ENCODE measurements at regions not wholly inside any gene's neighbourhood (a gene's known extent, or its start where the extent isn't known, plus 50 kb on each side); places are given as distances from the start of the nearest gene placed in this dataset.

DNA sequence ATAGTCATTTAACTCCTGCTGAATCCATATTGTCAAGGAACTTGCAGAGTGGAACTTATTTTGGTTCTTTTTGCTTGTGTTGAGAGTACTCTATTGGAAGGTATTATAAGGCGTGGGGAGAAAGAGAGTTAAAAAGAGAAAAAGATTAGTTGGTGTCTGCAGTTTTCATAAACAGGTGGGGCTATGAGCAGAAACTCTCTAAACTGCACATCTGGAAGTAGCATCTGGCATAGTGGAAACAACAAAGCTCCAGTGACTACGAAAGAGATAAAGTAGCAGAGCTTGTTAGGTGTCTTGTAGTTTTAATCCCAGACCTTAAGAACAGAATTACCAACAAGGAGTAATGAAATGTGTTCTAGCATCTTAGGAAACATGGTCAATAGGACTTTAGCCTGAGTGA, 148.8 kb upstream of the SGO1 start:
- no peaks in the 10 kb centered on the region for H3K36me3 Mint-ChIP-seq (ENCODE audit: unreplicated experiment)
- no peak overlapping the region for H3K4me3 Mint-ChIP-seq (ENCODE audit: unreplicated experiment)
- peaks cover 26% of the 10 kb centered on the region for H3K4me1 Mint-ChIP-seq (ENCODE audit: low read depth, unreplicated experiment)
- TF ChIP-seq, protein P1, sequence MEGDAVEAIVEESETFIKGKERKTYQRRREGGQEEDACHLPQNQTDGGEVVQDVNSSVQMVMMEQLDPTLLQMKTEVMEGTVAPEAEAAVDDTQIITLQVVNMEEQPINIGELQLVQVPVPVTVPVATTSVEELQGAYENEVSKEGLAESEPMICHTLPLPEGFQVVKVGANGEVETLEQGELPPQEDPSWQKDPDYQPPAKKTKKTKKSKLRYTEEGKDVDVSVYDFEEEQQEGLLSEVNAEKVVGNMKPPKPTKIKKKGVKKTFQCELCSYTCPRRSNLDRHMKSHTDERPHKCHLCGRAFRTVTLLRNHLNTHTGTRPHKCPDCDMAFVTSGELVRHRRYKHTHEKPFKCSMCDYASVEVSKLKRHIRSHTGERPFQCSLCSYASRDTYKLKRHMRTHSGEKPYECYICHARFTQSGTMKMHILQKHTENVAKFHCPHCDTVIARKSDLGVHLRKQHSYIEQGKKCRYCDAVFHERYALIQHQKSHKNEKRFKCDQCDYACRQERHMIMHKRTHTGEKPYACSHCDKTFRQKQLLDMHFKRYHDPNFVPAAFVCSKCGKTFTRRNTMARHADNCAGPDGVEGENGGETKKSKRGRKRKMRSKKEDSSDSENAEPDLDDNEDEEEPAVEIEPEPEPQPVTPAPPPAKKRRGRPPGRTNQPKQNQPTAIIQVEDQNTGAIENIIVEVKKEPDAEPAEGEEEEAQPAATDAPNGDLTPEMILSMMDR (IDR thresholded peaks at IDR 0.05; ENCODE audit: partially characterized antibody, unreplicated experiment) = no peak
- no peak for DNase-seq
- no peak overlapping the region for H3K27ac Mint-ChIP-seq (ENCODE audit: unreplicated experiment)
- no peaks in the 10 kb centered on the region for H3K9me3 Mint-ChIP-seq (ENCODE audit: unreplicated experiment)
- peaks cover 6% of the 10 kb centered on the region for H3K27me3 Mint-ChIP-seq (ENCODE audit: unreplicated experiment)

DNA sequence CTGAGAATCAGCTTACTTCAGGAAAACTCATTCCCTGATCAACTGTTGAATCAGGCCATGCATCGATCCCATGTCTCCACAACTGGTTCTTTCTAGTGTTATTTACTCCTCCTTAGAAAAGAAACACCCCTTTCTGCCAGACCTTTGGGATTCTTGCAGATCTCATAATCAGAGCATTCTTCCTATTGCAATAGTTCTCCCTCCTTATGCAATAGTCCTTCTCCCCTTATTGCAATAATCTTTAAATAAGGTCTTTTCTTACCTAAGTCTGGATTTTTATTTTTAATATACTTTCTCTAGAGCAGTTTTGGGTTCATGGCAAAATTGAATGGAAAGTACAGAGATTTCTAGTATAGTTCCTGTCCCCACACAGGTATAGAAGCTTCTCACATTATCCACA, 141.9 kb upstream of the SGO1 start:
- H3K27me3 Mint-ChIP-seq (ENCODE audit: unreplicated experiment) = no peaks in the 10 kb centered on the region
- H3K9me3 Mint-ChIP-seq (ENCODE audit: unreplicated experiment) = peaks cover 2% of the 10 kb centered on the region
- H3K36me3 Mint-ChIP-seq (ENCODE audit: unreplicated experiment) = no peaks in the 10 kb centered on the region

DNA sequence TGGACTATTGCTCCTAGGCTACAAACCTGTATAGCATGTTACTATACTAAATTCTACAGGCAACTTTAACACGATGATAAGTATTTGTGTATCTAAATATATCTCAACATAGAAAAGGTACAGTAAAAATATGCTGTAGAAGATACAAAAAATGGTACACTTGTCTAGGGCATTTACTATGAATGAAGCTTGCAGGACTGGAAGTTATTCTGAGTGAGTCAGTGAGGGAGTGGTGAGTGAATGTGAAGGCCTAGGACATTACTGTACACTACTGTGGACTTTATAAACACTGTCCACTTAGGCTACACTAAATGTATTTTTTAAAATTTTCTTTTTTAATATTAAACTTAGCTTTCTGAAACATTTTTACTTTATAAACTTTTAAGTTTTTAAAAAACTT, 140.5 kb upstream of the SGO1 start:
- Mint-ChIP-seq H3K27ac (ENCODE audit: unreplicated experiment) (no peak overlapping the region), H3K4me1 (ENCODE audit: low read depth, unreplicated experiment) (peaks cover 8% of the 10 kb centered on the region), H3K4me3 (ENCODE audit: unreplicated experiment) (no peak overlapping the region), H3K27me3 (ENCODE audit: unreplicated experiment) (no peaks in the 10 kb centered on the region), H3K36me3 (ENCODE audit: unreplicated experiment) (no peaks in the 10 kb centered on the region), H3K9me3 (ENCODE audit: unreplicated experiment) (peaks cover 2% of the 10 kb centered on the region)
- TF ChIP-seq, protein P1 (IDR thresholded peaks at IDR 0.05; ENCODE audit: partially characterized antibody, unreplicated experiment) = no peak
- DNase-seq = no peak

More for the DNA sequence above, 141.9 kb upstream of the SGO1 start:
- H3K4me3 Mint-ChIP-seq (ENCODE audit: unreplicated experiment) = no peak overlapping the region
- DNase-seq = no peak
- no peak overlapping the region for H3K27ac Mint-ChIP-seq (ENCODE audit: unreplicated experiment)
- TF ChIP-seq, protein P1 (IDR thresholded peaks at IDR 0.05; ENCODE audit: partially characterized antibody, unreplicated experiment) = no peak
- peaks cover 8% of the 10 kb centered on the region for H3K4me1 Mint-ChIP-seq (ENCODE audit: low read depth, unreplicated experiment)

DNA sequence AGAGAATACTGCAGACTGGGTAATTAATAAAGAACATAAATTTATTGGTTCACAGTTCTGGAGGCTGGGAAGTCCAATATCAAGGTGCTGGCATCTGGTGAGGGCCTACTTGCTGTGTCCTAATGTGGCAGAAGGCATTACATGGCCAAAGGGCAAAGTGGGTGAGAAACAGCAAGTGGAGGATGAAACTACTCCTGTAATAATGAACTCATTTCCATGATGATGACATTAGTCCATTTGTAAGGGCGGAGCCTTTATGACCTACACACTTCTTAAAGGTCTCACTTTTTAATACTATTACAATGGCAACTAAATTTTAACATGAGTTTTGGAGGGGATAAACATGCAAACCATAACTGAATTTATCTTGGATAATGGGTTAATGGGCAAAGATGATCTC, 139.6 kb upstream of the SGO1 start:
- DNase-seq = no peak
- TF ChIP-seq, protein P1 (IDR thresholded peaks at IDR 0.05; ENCODE audit: partially characterized antibody, unreplicated experiment) = no peak
- Mint-ChIP-seq H3K27me3 (ENCODE audit: unreplicated experiment) (no peaks in the 10 kb centered on the region), H3K27ac (ENCODE audit: unreplicated experiment) (no peak overlapping the region), H3K4me3 (ENCODE audit: unreplicated experiment) (no peak overlapping the region), H3K9me3 (ENCODE audit: unreplicated experiment) (peaks cover 2% of the 10 kb centered on the region), H3K4me1 (ENCODE audit: low read depth, unreplicated experiment) (peaks cover 8% of the 10 kb centered on the region), H3K36me3 (ENCODE audit: unreplicated experiment) (no peaks in the 10 kb centered on the region)

DNA sequence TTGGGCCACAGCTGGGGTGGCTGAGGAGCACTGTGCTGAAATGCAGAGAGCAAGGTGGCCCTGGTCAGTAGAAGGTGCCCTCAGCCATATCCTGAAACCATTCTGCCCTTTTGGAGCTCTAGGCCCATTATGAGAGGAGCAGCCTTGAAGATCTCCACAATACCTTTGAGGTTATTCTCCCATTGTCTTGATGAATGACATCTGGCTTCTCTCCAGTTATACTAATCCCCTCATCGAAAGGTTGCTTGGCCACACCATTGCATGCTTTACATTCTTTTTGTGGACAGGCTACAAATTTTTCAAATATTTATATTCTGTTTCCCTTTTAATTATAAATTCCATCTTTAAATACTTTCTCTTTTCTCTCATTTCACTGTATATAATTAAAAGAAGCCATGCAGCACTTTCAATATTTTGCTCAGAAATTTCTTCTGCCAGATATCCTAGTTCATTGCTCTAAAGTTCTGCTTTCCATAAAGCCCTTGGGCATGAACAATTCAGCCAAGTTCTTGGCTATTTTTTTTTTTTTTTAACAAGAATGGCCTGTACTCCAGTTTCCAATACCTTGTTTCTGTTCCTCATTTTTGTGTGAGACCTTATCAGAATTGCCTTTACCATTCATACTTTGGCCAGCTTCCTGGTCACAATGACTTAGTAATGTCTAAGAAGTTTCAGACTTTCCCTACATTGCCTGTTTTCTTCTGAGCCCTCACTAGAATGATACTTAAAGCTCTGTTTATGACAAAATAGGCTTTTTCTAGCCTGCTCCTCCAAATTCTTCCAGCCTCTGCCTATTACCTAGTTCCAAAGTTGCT, 138.9 kb upstream of the SGO1 start:
- Mint-ChIP-seq H3K27ac (ENCODE audit: unreplicated experiment) (no peak overlapping the region), H3K9me3 (ENCODE audit: unreplicated experiment) (peaks cover 2% of the 10 kb centered on the region), H3K4me1 (ENCODE audit: low read depth, unreplicated experiment) (peaks cover 5% of the 10 kb centered on the region), H3K36me3 (ENCODE audit: unreplicated experiment) (no peaks in the 10 kb centered on the region), H3K27me3 (ENCODE audit: unreplicated experiment) (no peaks in the 10 kb centered on the region), H3K4me3 (ENCODE audit: unreplicated experiment) (no peak overlapping the region)
- TF ChIP-seq, protein P1 (IDR thresholded peaks at IDR 0.05; ENCODE audit: partially characterized antibody, unreplicated experiment) = no peak
- no peak for DNase-seq

All from glutamatergic neuron (in vitro differentiated cells).